ENCODE measurements at regions not wholly inside any gene's neighbourhood (a gene's known extent, or its start where the extent isn't known, plus 50 kb on each side); places are given as distances from the start of the nearest gene placed in this dataset.

GRCh38 chr6:163738725-163739407 lies 324.3 kb downstream of the QKI start:
- Histone ChIP-seq H4K20me1 (replicated peaks; ENCODE audit: control insufficient read depth, insufficient read depth, low read length) (no peaks in the 10 kb centered on the region), H3K4me3 (no peak overlapping the region), H2AFZ (ENCODE audit: low read depth, low read length) (no peak overlapping the region), H3K27me3 (ENCODE audit: control insufficient read depth in 2 of 2, insufficient read depth in 2 of 2, low read length in 2 of 2) (peaks cover 3 to 53% of the 10 kb centered on the region in 2 experiments; a peak in 4 of 5 replicates), H3K4me1 (replicated peaks in 1 of 2; ENCODE audit: control insufficient read depth in 2 of 2, insufficient read depth in 2 of 2, low read length in 2 of 2) (peaks cover 10% of the 10 kb centered on the region in 2 experiments; a peak in 4 of 5 replicates), H3K4me2 (ENCODE audit: insufficient read depth, low read length) (no peak overlapping the region), H3K36me3 (ENCODE audit: control insufficient read depth, insufficient read depth, low read length) (no peaks in the 10 kb centered on the region), H3K27ac (ENCODE audit: extremely low read depth, low read depth, low read length) (no peak overlapping the region), H3K9me3 (replicated peaks; ENCODE audit: control insufficient read depth, insufficient read depth, low read depth, low read length) (no peaks in the 10 kb centered on the region), H3K9me1 (ENCODE audit: control insufficient read depth, insufficient read depth, low read length) (no peaks in the 10 kb centered on the region), H3K79me2 (ENCODE audit: control insufficient read depth, insufficient read depth, low read length) (no peaks in the 10 kb centered on the region), H3K9ac (ENCODE audit: insufficient read depth in 1 of 2, low read depth in 2 of 2, low read length in 2 of 2) (no peak overlapping the region)
- ChIA-PET POLR2A (no interaction called here), CTCF (ENCODE audit: low intra/inter-chr PET ratio) (no interaction called here)
- FAIRE-seq (no peak), ATAC-seq (no peak), DNase-seq (ENCODE audit: extremely low read depth in 1 of 4, low spot score in 3 of 4) (no peak)
- BruUV-seq (replicated peaks) = no TSS peak
- in situ Hi-C loops (cut with MboI) (no loop called here), intact Hi-C loops (cut with micrococcal nuclease) (no loop called here)
- 8% methylated on average over 3 of the region's 3 CpGs for WGBS (ENCODE audit: insufficient coverage, low coverage, missing lambda C conversion rate)
- no peak for TF ChIP-seq PTRF (tag; IDR thresholded peaks at IDR 0.05)
- TF ChIP-seq FOXJ2 (tag; IDR thresholded peaks at IDR 0.05) = no peak
- TF ChIP-seq, protein P1, sequence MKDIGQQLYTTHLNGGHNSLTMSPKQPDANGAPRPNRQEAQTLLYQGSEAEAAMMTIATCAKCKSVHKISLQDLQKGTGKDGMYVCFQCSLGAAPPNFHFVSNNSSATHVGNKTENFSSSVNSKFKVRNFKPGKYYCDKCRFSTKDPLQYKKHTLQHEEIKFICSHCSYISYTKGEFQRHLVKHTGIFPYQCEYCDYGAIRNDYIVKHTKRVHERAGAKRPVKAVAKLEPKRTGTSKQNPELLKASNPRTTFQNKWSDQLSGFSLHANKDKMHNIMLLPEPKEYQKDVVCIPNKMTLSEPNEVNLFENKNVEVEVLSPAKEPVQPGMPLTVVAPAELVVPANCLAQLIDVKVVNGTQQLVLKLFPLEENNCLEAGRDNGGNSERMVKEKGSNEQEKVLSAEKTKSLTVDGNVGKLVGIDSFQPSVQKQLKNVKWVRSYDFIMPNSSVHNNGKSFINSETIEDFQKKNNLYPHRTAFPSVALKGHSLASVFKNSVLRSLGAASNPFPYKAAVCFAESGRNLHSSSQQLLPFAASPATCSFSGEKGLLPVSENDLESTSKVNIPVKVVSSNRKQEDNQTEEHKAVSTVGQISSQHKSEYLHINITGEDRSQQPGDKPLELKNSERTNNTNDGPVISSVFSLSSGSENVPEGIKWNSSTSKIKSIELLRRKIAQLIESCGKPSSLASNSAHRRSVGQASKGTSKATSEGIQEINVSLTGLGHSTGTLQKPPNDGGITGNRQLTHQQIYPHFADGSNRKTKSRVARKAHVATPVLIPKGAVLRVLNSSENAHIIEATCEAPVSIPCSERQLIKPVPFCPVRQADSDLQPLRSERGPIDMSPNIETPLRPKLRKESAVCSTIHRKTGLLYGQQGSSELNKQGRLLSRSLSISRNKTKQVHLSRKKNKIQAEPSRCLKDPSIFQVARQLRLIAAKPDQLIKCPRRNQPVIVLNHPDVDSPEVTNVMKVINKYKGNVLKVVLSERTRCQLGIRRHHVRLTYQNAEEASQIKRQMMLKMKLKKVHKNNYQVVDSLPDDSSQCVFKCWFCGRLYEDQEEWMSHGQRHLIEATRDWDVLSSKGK (CRISPR knock-in tag; IDR thresholded peaks at IDR 0.05) = no peak
- TF ChIP-seq BRF1 (IDR thresholded peaks at IDR 0.05; ENCODE audit: borderline replicate concordance, extremely low read depth, insufficient read length) = no peak
- TF ChIP-seq E2F1 (CRISPR knock-in tag; IDR thresholded peaks at IDR 0.05) = no peak
- TF ChIP-seq ZNF316 (IDR thresholded peaks at IDR 0.05) = peak; percentile 82
- TF ChIP-seq NFE2L1 (tag; IDR thresholded peaks at IDR 0.05; ENCODE audit: borderline replicate concordance, low read depth) = peak; percentile 50; the same call in 1 of the 2 replicates
- peak; percentile 83 for TF ChIP-seq MAFG (tag; conservative IDR thresholded peaks at IDR 0.05)
- TF ChIP-seq NBN (IDR thresholded peaks at IDR 0.05; ENCODE audit: low read depth) = no peak
- TF ChIP-seq SRSF7 (optimal IDR thresholded peaks at IDR 0.05; ENCODE audit: low read depth, low read length) = no peak
- TF ChIP-seq STAT6 (CRISPR knock-in tag; IDR thresholded peaks at IDR 0.05) = no peak
- TF ChIP-seq DPF2 (IDR thresholded peaks at IDR 0.05) = no peak
- TF ChIP-seq THRAP3 (IDR thresholded peaks at IDR 0.05; ENCODE audit: borderline replicate concordance) = no peak
- no peak for TF ChIP-seq FOXA3 (CRISPR knock-in tag; conservative IDR thresholded peaks at IDR 0.05 in 1 of 2, IDR thresholded peaks at IDR 0.05 in 1 of 2)

Measured in K562 (cell line).